H7 (cell line): ENCODE measurements at regions not wholly inside any gene's neighbourhood (a gene's known extent, or its start where the extent isn't known, plus 50 kb on each side); places are given as distances from the start of the nearest gene placed in this dataset.

ENCODE experiments used
- DNase-seq: peaks from one replicate; pipeline ENCODE4 v3.0.0; 2012
- H3K27me3 ChIP-seq: 2 replicates; pipeline ENCODE4 v1.6.0; 2011; ENCODE audit warnings: mild to moderate bottlenecking, low read length; ENCODE audit not compliant: control insufficient read depth, insufficient read depth
- H3K36me3 ChIP-seq: replicated peaks from 2 replicates; pipeline ENCODE4 v1.5.1; 2011; ENCODE audit warnings: low read length; ENCODE audit not compliant: control insufficient read depth, insufficient read depth
- H3K4me3 ChIP-seq: 2 replicates; pipeline ENCODE4 v1.5.1; 2011; ENCODE audit warnings: low read depth, mild to moderate bottlenecking, control low read depth, low read length, moderate library complexity; ENCODE audit not compliant: insufficient read depth

DNA sequence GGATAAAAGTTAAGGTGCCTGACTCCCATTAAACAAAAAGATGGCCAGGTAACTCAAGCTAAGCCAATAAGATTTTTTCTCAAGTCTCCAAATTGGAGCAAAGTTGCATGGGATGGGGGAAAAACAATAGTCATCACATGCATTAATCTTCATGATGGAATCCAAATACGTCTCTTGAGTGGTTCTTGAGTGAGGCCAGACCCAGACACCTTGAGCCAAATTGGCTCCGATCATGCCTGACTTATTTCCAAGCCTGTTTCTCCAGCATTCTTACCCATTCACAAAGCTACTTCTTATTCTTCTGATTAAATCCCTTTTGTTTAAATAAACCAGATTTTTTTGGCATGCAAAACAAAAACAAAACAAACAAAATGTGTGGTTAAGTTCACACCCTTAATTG is 420.3 kb upstream of the NRSN1 start:
- Histone ChIP-seq H3K4me3 (no peak overlapping the region), H3K36me3 (no peaks in the 10 kb centered on the region)
- no peak for DNase-seq

DNA sequence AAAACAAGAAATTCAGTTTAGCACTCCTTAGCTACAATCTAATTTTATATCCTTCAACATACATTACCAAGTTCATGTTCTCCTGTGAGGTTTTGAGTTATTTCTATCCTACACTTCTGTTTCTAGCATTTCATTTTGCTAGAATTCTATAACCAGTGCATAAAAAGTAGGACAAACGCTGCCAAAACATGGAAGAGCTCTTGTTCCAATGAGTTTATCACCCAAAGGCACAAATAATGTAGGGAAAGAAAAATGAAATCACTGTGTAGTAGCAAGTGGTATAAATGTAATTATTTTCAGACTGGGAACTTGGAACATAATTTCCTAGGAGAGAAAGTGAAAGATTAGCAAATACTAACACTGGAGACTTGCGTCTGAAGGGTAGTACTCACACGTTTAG is 413.3 kb upstream of the NRSN1 start:
- Histone ChIP-seq H3K4me3 (no peak overlapping the region), H3K27me3 (no peaks in the 10 kb centered on the region), H3K36me3 (no peaks in the 10 kb centered on the region)
- no peak for DNase-seq

More for the DNA sequence above, 420.3 kb upstream of the NRSN1 start:
- H3K27me3 ChIP-seq = no peaks in the 10 kb centered on the region

DNA sequence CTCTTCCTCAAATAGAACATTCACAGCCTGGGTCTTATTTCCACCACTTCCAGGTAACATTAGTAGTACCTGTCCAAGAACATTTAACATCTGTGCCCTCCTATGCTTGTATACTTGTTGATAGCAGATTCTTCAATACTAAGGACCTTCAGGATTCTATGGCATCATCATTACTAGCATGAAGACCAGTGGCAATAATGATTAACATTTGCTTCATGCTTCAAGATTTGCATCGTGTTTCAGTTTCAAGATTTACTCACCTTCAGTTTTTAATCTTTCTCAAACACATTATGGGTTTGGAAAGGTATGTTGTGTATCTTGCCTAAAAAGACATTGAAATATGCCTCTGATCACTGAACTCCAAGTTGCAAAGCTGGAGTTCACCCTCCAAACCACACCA is 412.8 kb upstream of the NRSN1 start:
- Histone ChIP-seq H3K36me3 (no peaks in the 10 kb centered on the region), H3K4me3 (no peak overlapping the region), H3K27me3 (no peaks in the 10 kb centered on the region)
- DNase-seq = no peak

DNA sequence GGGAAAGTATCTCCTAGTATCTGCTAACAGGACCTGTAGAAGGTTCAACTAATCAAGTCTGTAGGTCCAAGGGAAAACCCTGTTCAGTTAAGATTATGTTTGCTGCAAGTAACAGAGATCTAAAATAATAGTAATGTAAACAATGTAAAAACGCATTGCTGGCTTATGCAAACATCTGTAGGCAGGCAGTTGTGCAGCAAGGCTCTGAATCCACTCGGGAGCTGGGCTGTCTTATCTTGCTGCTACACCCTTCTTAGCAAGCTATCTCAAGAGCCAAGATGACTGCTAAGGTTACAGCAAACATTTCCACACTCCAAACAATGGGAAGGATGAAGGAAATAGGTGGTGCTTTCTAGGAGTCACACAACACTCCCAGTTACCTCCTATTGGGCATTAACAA is 397.3 kb upstream of the NRSN1 start:
- Histone ChIP-seq H3K4me3 (no peak overlapping the region), H3K36me3 (no peaks in the 10 kb centered on the region), H3K27me3 (no peaks in the 10 kb centered on the region)
- no peak for DNase-seq

DNA sequence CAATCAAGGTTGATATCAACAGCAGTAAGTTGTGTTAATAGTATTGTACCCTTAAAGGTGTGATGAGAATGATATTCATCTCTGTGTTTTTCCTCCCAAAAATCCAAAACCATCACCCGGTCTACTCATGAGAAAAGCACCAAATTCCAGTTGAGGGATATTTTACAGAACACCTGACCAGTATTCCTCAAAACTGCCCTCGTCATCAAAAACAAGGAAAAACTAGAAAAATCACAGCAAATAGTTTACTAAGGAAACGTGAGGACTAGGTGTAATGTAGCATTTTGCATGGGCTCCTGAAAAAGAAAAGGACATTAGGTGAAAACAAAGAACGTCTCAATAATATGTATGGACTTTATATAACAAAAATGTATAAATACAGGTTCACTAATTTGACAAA is 394.4 kb upstream of the NRSN1 start:
- Histone ChIP-seq H3K36me3 (no peaks in the 10 kb centered on the region), H3K27me3 (no peaks in the 10 kb centered on the region), H3K4me3 (no peak overlapping the region)
- DNase-seq = no peak

DNA sequence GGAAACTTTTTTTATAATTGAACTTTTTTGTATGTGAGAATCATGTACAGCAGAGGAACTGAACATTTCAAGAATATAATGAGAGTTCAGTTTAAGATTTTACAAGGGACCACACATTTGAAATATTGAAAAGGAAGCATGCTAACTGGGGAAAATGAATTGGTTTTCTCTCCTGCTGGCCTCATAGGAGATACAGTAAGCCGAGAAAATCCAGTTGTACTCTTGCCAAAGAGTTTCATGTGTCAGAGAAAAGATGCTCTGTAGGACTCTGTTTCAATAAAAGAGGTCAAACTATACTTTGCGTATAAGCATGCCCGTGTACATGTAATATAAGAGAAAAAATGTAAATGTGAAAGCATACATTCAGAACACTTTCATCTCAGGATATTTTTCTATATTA is 393.5 kb upstream of the NRSN1 start:
- H3K4me3 ChIP-seq = no peak overlapping the region
- no peaks in the 10 kb centered on the region for H3K36me3 ChIP-seq
- H3K27me3 ChIP-seq = no peaks in the 10 kb centered on the region
- DNase-seq = no peak

DNA sequence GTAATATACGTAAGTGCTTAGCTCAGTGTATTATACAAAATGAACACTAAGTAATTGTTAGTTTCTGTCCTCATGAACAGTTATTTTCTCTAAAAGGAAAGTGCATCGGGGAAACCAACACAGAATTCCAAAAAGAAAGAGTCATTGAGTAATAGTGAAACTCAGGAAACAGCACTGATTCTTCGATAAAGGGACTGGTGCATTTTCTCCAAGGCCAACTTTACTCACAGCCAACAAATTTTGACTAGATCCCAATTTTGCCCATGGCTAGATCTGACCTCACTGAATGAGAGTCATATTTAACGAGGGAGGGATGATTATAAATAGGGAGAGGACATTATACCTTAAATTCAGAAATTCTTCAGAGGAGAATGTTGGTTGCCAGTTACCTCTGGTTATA is 390.9 kb upstream of the NRSN1 start:
- H3K27me3 ChIP-seq = no peaks in the 10 kb centered on the region
- DNase-seq = no peak
- H3K36me3 ChIP-seq = no peaks in the 10 kb centered on the region
- H3K4me3 ChIP-seq = no peak overlapping the region

DNA sequence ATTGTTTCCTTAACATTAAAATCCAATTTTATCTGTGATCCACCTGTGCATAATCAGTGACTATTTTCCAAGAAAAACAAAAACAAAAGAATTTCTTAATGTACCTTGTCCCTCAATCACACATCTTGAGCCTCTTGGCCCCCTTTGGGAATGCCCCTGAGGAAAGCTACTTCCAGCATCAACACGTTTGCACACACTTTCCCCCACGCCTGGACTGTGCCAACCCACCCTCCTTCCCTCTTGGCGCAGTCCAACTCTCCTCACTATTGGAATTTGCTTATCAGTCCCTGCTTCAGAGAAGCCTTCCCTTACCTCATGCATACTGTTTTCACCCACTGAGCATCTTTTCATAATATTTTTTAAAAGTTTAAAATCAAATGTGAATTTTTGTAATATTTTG is 389.4 kb upstream of the NRSN1 start:
- no peak for DNase-seq
- Histone ChIP-seq H3K4me3 (no peak overlapping the region), H3K27me3 (no peaks in the 10 kb centered on the region), H3K36me3 (no peaks in the 10 kb centered on the region)

DNA sequence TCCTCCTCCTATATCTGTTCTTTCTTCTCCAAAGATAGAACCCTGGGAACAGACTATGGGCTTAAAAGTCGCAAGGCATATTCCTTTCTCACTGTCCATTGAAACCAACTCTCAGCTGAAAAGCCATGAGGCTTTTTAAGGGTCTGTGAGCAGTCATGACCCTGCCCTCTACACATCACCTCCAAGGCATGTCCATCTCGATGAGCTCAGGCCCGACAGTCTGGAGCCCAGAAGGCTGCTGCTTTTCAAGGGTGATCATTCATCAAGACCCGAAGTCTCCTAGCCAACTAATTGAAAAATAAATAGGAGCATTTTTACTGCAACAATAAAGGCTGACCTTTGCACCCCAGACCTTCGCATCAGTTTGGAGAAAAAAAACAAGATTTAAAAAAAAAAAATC is 378.8 kb upstream of the NRSN1 start:
- Histone ChIP-seq H3K27me3 (no peaks in the 10 kb centered on the region), H3K36me3 (no peaks in the 10 kb centered on the region), H3K4me3 (no peak overlapping the region)
- DNase-seq = no peak

DNA sequence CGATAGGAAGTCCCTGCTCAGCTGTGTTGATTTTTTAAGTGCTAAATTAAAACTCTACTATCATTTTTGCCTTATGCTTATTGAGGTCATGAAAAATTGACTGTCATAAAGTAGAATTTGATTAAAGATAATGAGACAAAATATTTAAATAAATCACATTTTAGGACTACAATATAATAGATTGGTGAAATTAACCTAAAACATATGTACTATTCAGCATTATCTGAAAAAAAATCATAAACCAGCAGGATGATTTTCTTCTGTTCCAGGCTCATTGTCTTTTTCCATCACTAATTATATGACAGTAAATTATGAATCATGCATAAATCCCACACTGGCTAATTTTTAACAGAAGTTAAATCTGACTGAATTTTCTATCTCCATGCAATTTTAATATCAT is 373.6 kb upstream of the NRSN1 start:
- no peak for DNase-seq
- Histone ChIP-seq H3K27me3 (no peaks in the 10 kb centered on the region), H3K4me3 (no peak overlapping the region)

DNA sequence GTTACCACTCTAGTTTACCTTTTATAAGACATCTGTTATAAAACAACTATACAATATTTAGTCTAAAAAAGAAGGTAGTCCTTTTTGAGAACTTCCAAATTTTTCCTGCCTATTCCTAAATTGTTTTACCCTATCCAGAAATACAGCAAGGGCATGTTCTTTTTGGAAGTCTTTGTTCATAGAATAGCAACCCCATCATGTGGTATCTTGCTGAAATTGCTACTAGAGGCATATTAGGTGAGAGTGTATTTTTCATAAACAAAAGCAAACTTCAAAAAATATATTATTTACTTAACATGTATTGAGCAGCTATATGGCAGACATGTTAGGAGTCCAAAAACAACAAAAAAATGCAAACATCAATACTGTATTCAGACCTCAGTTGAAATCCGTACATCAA is 371.8 kb upstream of the NRSN1 start:
- no peaks in the 10 kb centered on the region for H3K36me3 ChIP-seq
- no peak overlapping the region for H3K4me3 ChIP-seq
- no peaks in the 10 kb centered on the region for H3K27me3 ChIP-seq
- DNase-seq = no peak

More for the DNA sequence above, 373.6 kb upstream of the NRSN1 start:
- no peaks in the 10 kb centered on the region for H3K36me3 ChIP-seq

DNA sequence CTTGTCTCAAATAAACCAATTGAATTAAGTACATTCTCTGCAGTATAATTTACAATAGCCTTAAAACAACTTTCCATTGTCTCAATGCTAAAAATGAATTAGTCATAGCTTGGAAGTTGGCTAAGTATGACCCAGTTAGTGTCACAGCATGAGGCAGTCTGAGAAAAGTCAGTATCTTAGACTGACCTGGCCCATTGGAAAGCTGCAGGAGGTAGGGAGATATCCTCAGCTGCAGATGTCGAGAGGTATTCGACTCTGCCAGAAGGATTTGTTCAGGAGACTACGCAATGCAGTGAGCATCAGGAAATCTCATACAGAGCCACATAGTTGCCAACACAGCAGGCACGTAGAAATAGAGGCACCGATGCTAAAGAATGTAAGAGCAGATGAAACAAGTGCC is 350.9 kb upstream of the NRSN1 start:
- Histone ChIP-seq H3K27me3 (no peaks in the 10 kb centered on the region), H3K4me3 (no peak overlapping the region), H3K36me3 (no peaks in the 10 kb centered on the region)
- DNase-seq = peak; percentile 4

DNA sequence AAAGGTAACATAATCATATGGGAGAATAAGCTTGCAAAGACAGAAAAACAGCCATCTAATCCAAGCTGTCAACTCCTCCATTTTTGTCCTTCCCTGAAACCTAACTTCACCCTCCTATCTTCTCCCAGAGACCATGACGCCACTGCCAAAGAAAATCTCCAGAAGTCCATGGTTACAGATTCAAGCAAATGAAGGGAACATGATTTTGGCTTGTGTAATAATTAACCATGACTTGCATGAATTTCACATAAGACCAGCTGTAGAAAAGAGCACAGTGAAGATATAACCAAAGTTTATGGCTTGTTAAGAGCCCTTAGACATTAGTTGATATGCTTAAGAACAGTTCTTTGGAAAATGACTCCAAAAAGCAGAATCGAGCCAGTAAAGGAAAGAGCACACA is 342.1 kb upstream of the NRSN1 start:
- Histone ChIP-seq H3K27me3 (no peaks in the 10 kb centered on the region), H3K36me3 (no peaks in the 10 kb centered on the region), H3K4me3 (no peak overlapping the region)
- no peak for DNase-seq

DNA sequence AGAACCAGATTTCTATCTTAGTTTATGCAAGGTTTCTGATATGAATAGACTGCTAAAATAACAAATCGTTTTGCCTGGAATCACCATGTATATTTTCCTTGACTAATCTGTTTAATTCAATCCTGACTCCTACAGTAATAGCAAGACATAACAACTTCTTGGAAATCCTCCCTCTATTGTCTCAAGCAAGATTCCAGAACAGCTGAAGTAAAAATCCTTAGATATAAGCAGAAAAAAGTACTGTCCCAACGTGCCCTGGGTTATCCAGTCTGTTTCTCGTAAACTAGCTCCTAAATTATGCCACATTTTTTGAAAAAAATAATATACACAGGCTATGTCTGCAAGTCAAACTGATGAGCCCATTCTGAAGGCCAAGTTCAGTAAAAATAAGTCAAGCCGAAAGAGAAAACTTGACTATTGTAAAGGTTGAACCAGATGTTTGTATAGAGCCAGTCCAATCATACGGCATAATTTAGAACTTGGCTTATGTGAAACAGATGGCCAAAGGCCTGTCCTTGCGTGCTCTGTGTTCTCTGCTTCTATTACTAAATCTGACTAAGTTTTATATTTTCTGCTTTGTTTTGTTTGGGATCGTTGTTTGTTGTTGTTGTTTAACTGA is 341.6 kb upstream of the NRSN1 start:
- Histone ChIP-seq H3K27me3 (no peaks in the 10 kb centered on the region), H3K36me3 (no peaks in the 10 kb centered on the region), H3K4me3 (no peak overlapping the region)
- no peak for DNase-seq

DNA sequence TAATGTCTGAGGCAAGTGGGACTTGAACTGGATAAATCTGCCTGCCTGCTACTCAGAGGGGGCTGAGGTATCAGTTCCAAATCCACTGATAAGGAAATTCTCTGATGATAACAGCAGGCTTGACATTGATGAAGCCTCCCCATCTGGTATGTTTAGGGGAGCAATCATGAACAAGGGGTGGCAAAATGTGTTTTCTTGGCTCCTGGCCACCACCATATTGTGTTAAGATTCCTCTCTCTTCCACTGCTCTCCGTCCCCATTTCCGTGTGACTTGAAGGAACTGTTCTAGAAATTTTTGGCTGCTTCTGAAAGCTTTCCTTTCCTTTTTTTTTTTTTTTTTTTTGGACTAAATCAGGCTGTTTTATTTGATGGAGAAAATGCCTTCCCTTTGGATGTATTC is 335.3 kb upstream of the NRSN1 start:
- no peaks in the 10 kb centered on the region for H3K36me3 ChIP-seq
- no peaks in the 10 kb centered on the region for H3K27me3 ChIP-seq
- H3K4me3 ChIP-seq = no peak overlapping the region
- no peak for DNase-seq

DNA sequence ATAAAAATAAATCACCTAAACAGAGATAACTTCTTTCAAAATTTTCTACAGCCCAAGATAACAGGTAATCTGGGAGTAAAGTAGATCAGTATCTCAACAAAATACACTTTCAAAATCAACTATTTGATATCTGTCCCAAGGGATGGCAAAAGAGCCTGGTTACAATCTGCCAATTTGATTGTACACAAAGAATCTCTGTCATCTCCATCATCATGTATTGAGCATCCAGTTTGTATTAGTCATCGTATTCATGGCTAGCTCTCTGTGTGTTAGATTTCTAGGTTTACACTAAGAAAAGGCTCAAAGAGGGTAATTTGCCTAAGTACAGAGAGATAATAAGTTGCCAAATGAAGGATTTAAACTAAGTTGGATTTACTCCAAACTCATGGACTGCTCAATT is 329.0 kb upstream of the NRSN1 start:
- no peak for DNase-seq
- Histone ChIP-seq H3K4me3 (no peak overlapping the region), H3K36me3 (no peaks in the 10 kb centered on the region), H3K27me3 (no peaks in the 10 kb centered on the region)
